PC-9 (cell line): ENCODE measurements at regions not wholly inside any gene's neighbourhood (a gene's known extent, or its start where the extent isn't known, plus 50 kb on each side); places are given as distances from the start of the nearest gene placed in this dataset.

Experiments used
- BruUV-seq: library from RNA; stranded (reverse); fragments of 400-500 nt; replicated peaks from 2 replicates; lab custom pipeline; 2021; lab: Mats Ljungman, UMichigan
- CTCF ChIA-PET: fragments of 300-600 bp; sonication (Branson Sonifier 250); formaldehyde crosslinking; loops from one replicate; lab custom pipeline; 2022; ENCODE audit warnings: antibody characterized with exemption; lab: Charles Lee
- POLR2A ChIA-PET: fragments of 300-600 bp; sonication (Branson Sonifier 250); formaldehyde crosslinking; loops from one replicate; lab custom pipeline; 2022; ENCODE audit warnings: antibody characterized with exemption; ENCODE audit not compliant: unreplicated experiment; lab: Charles Lee
- DNase-seq, 2 experiments: peaks; one replicate each; pipeline versions ENCODE4 v3.0.0 to v3.0.0-alpha.2; 2015 to 2022; ENCODE audit warnings: mixed read lengths in 1 of 2
- H2AFZ ChIP-seq: fragments of 200-600 bp; sonication (generic); 2 replicates; pipeline ENCODE4 v1.8.1; 2017; ENCODE audit warnings: antibody characterized with exemption
- H3F3A ChIP-seq: fragments of 200-600 bp; sonication (generic); 2 replicates; pipeline ENCODE4 v1.8.1; 2017; ENCODE audit warnings: antibody characterized with exemption, mild to moderate bottlenecking, low read depth; ENCODE audit not compliant: insufficient read depth
- H3K27ac ChIP-seq: fragments of 200-600 bp; sonication (generic); 2 replicates; pipeline ENCODE4 v1.6.1; 2016; ENCODE audit warnings: mixed run types
- H3K27me3 ChIP-seq: fragments of 200-600 bp; sonication (generic); 2 replicates; pipeline ENCODE4 v1.6.1; 2016; ENCODE audit warnings: low read depth, mixed run types; ENCODE audit not compliant: insufficient read depth
- H3K36me3 ChIP-seq: fragments of 200-600 bp; sonication (generic); 2 replicates; pipeline ENCODE4 v1.6.1; 2016; ENCODE audit warnings: low read depth, mixed run types
- H3K4me1 ChIP-seq: fragments of 200-600 bp; sonication (generic); replicated peaks from 2 replicates; pipeline ENCODE4 v1.6.1; 2016; ENCODE audit warnings: mixed run types; ENCODE audit not compliant: insufficient read depth
- H3K4me2 ChIP-seq: fragments of 200-600 bp; sonication (generic); 2 replicates; pipeline ENCODE4 v1.6.1; 2017; ENCODE audit warnings: mixed run types
- H3K4me3 ChIP-seq: fragments of 200-600 bp; sonication (generic); 2 replicates; pipeline ENCODE4 v1.6.1; 2016; ENCODE audit warnings: mixed run types
- H3K79me2 ChIP-seq: fragments of 200-600 bp; sonication (generic); 2 replicates; pipeline ENCODE4 v1.6.1; 2017; ENCODE audit warnings: low read depth, mixed run types
- H3K9me2 ChIP-seq: fragments of 200-600 bp; sonication (generic); 2 replicates; pipeline ENCODE4 v1.8.1; 2017; ENCODE audit warnings: mild to moderate bottlenecking; ENCODE audit not compliant: insufficient read depth
- H3K9me3 ChIP-seq: fragments of 200-600 bp; sonication (generic); 2 replicates; pipeline ENCODE4 v1.8.1; 2016; ENCODE audit warnings: low read depth; ENCODE audit not compliant: insufficient read depth
- H4K20me1 ChIP-seq: fragments of 200-600 bp; sonication (generic); 2 replicates; pipeline ENCODE4 v1.8.1; 2017; ENCODE audit not compliant: insufficient read depth
- EZH2 ChIP-seq: fragments of 200-600 bp; sonication (generic); IDR thresholded peaks from 2 replicates; pipeline ENCODE4 v1.8.0; 2017; ENCODE audit warnings: antibody characterized with exemption, low read depth
- intact Hi-C: fragments of 100-400 bp; cut with micrococcal nuclease; formaldehyde crosslinking; loops from one replicate; pipeline ENCODE4 v1.10.0; 2022; ENCODE audit not compliant: unreplicated experiment
- TF ChIP-seq, protein P1 (sequence below): fragments of 200-600 bp; sonication (generic); conservative IDR thresholded peaks from 2 replicates; pipeline ENCODE4 v1.6.1; 2017; ENCODE audit warnings: mixed run types, antibody characterized with exemption, mild to moderate bottlenecking, moderate library complexity

DNA sequence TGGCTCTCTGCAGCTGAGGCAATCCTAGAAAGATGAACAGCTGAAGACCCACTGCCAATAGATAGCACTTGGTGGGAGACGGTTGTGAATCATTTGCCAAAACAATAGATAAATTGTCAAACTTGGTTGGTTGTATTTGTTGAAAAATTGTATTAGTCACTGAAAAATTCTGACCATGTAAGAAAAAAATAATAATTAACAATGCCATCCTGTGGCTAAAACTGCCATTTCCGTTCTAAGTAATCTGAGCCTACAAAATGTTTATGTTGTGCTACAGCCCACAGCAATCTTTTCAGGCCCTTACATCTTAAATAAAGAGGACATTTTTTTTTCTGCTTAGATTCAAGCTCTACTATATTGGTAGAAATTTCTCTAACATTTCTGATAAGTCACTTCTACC, 103.2 kb upstream of the ANO3 start:
- Histone ChIP-seq H3K79me2 (no peaks in the 10 kb centered on the region), H4K20me1 (no peaks in the 10 kb centered on the region), H3K4me3 (no peak overlapping the region), H3K27me3 (no peaks in the 10 kb centered on the region), H3K4me2 (no peak overlapping the region), H3K36me3 (no peaks in the 10 kb centered on the region), H3K9me3 (no peaks in the 10 kb centered on the region), H3K9me2 (no peaks in the 10 kb centered on the region), H3K27ac (no peak overlapping the region), H3F3A (no peaks in the 10 kb centered on the region), H3K4me1 (no peaks in the 10 kb centered on the region), H2AFZ (no peak overlapping the region)
- TF ChIP-seq, protein P1, sequence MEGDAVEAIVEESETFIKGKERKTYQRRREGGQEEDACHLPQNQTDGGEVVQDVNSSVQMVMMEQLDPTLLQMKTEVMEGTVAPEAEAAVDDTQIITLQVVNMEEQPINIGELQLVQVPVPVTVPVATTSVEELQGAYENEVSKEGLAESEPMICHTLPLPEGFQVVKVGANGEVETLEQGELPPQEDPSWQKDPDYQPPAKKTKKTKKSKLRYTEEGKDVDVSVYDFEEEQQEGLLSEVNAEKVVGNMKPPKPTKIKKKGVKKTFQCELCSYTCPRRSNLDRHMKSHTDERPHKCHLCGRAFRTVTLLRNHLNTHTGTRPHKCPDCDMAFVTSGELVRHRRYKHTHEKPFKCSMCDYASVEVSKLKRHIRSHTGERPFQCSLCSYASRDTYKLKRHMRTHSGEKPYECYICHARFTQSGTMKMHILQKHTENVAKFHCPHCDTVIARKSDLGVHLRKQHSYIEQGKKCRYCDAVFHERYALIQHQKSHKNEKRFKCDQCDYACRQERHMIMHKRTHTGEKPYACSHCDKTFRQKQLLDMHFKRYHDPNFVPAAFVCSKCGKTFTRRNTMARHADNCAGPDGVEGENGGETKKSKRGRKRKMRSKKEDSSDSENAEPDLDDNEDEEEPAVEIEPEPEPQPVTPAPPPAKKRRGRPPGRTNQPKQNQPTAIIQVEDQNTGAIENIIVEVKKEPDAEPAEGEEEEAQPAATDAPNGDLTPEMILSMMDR: no peak
- TF ChIP-seq EZH2: no peak
- ChIA-PET CTCF (interaction anchor here (1.4 kb wide), 1 partner anchor 247 kb away, joined by 8 read pairs; no protein-coding TSS in a partner anchor), POLR2A (no interaction called here)
- no peak for DNase-seq
- intact Hi-C loops: no loop called here
- BruUV-seq: no TSS peak

DNA sequence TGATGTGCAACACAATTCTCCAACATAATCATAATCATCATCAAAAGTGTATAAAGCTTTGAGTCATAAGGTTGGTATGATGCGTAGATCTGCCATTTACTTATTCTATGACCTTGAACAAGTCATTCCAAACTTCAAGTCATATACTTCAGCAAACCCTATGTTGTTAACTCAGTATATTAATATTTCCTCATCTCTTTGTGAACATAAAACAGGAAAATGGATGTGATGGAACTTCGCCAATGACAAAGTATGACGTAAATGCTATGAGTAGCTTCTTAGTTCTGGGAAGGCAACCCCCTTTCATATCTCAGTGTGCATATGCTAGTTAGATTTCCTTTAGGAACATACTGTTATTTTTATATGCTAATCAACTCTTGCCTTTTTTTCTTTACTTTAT, 102.7 kb upstream of the ANO3 start:
- Histone ChIP-seq H3K9me2 (no peaks in the 10 kb centered on the region), H4K20me1 (no peaks in the 10 kb centered on the region), H3K9me3 (no peaks in the 10 kb centered on the region), H3K27ac (no peak overlapping the region), H3F3A (no peaks in the 10 kb centered on the region), H3K4me3 (no peak overlapping the region), H3K27me3 (no peaks in the 10 kb centered on the region), H3K4me1 (no peaks in the 10 kb centered on the region), H3K79me2 (no peaks in the 10 kb centered on the region), H3K4me2 (no peak overlapping the region), H2AFZ (no peak overlapping the region), H3K36me3 (no peaks in the 10 kb centered on the region)
- no peak for DNase-seq
- no TSS peak for BruUV-seq
- intact Hi-C loops: no loop called here
- ChIA-PET POLR2A (no interaction called here), CTCF (no interaction called here)
- no peak for TF ChIP-seq EZH2
- TF ChIP-seq, protein P1: no peak

DNA sequence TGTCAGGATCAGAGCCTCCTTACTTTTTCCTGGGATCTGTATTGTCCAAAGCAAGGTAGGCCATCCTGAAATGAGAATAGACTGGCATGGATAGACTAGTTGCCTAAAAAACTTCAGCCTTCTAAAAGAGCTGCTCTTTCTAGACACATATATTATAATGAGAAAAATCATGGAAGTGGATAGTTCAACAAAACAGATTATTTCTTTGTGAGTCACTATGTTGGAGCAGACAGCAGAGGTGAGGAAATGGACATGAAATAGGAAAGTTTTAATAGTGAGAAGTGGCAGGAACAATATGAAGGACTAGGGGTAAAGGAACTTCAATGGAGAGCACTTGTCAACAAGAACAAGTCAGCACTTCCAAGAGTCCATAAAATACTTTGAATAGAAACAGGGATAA, 101.9 kb upstream of the ANO3 start:
- H3K4me2 ChIP-seq: no peak overlapping the region
- CTCF ChIA-PET: no interaction called here
- no peaks in the 10 kb centered on the region for H3K79me2 ChIP-seq
- H3K4me1 ChIP-seq: 0 out of 2 replicates have a peak, but pooled peaks cover 5% of the 10 kb centered on the region
- H2AFZ ChIP-seq: no peak overlapping the region
- no peaks in the 10 kb centered on the region for H3K36me3 ChIP-seq
- H3K9me3 ChIP-seq: no peaks in the 10 kb centered on the region
- no peak overlapping the region for H3K27ac ChIP-seq
- H3K27me3 ChIP-seq: no peaks in the 10 kb centered on the region
- TF ChIP-seq EZH2: no peak
- TF ChIP-seq, protein P1: no peak
- BruUV-seq: no TSS peak
- DNase-seq: no peak
- POLR2A ChIA-PET: no interaction called here
- H4K20me1 ChIP-seq: no peaks in the 10 kb centered on the region
- intact Hi-C loops: no loop called here
- H3F3A ChIP-seq: no peaks in the 10 kb centered on the region
- H3K9me2 ChIP-seq: no peaks in the 10 kb centered on the region
- no peak overlapping the region for H3K4me3 ChIP-seq
